Heart right ventricle (tissue), 16 donors: ENCODE measurements at regions not wholly inside any gene's neighbourhood (a gene's known extent, or its start where the extent isn't known, plus 50 kb on each side); places are given as distances from the start of the nearest gene placed in this dataset.
"Not testable (repeated sequence)": the region's sequence is repeated elsewhere in the genome, so short reads cannot be mapped to it uniquely, and the experiment has no call there.

Experiments
- ATAC-seq, 8 donors: fragments of 200-7000 bp; cut with Tn5 transposase; one replicate each; pipeline ENCODE4 v1.9.1; 2020; ENCODE audit warnings: mild to moderate bottlenecking in 8 of 8, moderate library complexity in 8 of 8, moderate number of reproducible peaks in 1 of 8
- DNase-seq, 2 donors: peaks; one replicate each; pipeline ENCODE4 v3.0.0-alpha.2; 2020
- H3K27ac ChIP-seq, 10 donors: fragments of 200-600 bp; sonication (generic) in 2 of 10; one replicate each; pipeline versions ENCODE4 v1.5.0 to v1.8.0; 2020 to 2022; ENCODE audit warnings: mild to moderate bottlenecking in 3 of 10
- H3K27me3 ChIP-seq, 7 donors: fragments of 200-600 bp; one replicate each; pipeline ENCODE4 v1.8.0; 2021 to 2022; ENCODE audit warnings: mild to moderate bottlenecking in 2 of 7
- H3K36me3 ChIP-seq, 9 donors: fragments of 200-600 bp; sonication (generic) in 1 of 9; one replicate each; pipeline versions ENCODE4 v1.5.0 to v1.8.0; 2020 to 2022; ENCODE audit warnings: mild to moderate bottlenecking in 2 of 9
- H3K4me1 ChIP-seq, 9 donors: fragments of 200-600 bp; sonication (generic) in 1 of 9; one replicate each; pipeline versions ENCODE4 v1.5.0 to v1.8.0; 2020 to 2022; ENCODE audit warnings: mild to moderate bottlenecking in 4 of 9
- H3K4me3 ChIP-seq, 10 donors: fragments of 200-600 bp; sonication (generic) in 2 of 10; one replicate each; pipeline versions ENCODE4 v1.5.0 to v1.8.0; 2020 to 2022; ENCODE audit warnings: mild to moderate bottlenecking in 7 of 10, moderate library complexity in 2 of 10
- H3K9me3 ChIP-seq, 11 donors: fragments of 200-600 bp in 10 of 11; sonication (generic) in 2 of 11; one replicate each; pipeline versions ENCODE4 v1.5.0 to v1.8.0; 2013 to 2022; ENCODE audit warnings: mild to moderate bottlenecking in 2 of 11, control low read depth in 1 of 11, moderate library complexity in 1 of 11
- WGBS, 2 donors: extraction: QIAGEN DNeasy Blood & Tissue Kit; methylation state at CpG; one replicate each; pipeline ENCODE4 v1.1.7; 2013; ENCODE audit warnings: inconsistent platforms in 1 of 2; 5-methylcytosine and 5-hydroxymethylcytosine counted together
- intact Hi-C, 10 donors: fragments of 100-400 bp; cut with DNase I; formaldehyde crosslinking; loops; one replicate each; pipeline versions ENCODE4 v1.11.1 to v1.14.2; 2022
- TF ChIP-seq, protein P1 (sequence below), 9 donors: fragments of 200-600 bp; sonication (generic) in 2 of 9; IDR thresholded peaks; one replicate each; pipeline versions ENCODE4 v1.5.0 to v1.8.0; 2021 to 2022; ENCODE audit warnings: antibody characterized with exemption in 9 of 9, mild to moderate bottlenecking in 5 of 9, moderate library complexity in 1 of 9
- donor health status: Arrhythmogenic right ventricular cardiomyopathy.
- donor health status: ischemic (EF 13 %, LVEDD 7.1; RV severe dilation, severe dysfunction).
- donor health status: healthy with polysubstance abuse.
- donor health status: DM: no; HTN: yes; CAD: no.
- donor health status: DM: no; HTN: no; CAD: no.
- donor health status: ischemic (EF 25% LVEDD 6.9; RV normal size, moderate dysfunction).
- donor health status: ischemic (EF 25% LVEDD 5.7; RV mildly dilated, moderate dysfunction).
- donor health status: healthy.
- donor health status: DM: yes; HTN: yes; CAD: no.
- donor health status: Ischemic cardiomyopathy.
- donor health status: ischemic (EF 35%, LVEDD 5.7; RV mildly dilated, moderate dysfunction).
- donor health status: nonischemic (EF 11% LVEDD 7.7; RV severe dilation, severe dysfunction).
- donor health status: DM: yes; HTN: yes; CAD: no.
- donor health status: PGD.
- donor health status: ischemic (EF 29% LVEDD 5.4; RV normal size, mild dysfunction).
- donor health status: nonischemic (EF 23%, LVEDD 6.1; RV moderate dilation, normal function).

DNA sequence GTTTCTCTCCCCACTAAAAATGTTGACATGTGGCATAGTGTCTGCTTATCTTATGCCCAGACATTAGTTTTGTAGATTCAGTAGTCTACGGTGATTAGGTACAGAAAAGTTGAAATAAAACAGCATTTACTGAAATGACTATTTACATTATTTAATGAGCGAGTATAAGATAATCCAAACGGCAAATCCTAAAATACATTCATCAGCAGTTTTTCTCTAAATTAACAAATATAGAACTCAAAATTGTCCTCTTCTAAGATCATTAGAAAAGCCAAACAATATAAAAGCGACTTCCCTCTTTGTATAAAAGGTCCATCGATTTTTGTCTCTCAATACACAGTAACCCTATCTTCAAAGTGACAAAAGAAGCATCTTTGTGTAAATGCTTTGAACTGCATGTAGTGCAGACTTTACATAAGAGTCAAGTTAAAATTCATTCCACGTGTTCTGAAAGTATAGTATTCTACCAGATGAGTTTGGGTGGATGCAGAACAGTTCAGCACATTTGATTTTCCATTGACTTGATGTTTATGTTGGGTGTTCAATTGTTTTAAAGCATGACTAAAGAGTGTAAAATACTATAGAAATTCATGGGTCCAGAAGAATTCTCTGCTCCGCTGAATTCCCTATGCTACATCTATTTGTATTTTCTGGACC lies 480.8 kb upstream of the DPH6 start:
- 66 to 87% methylated on average over 7 of the region's 7 CpGs for WGBS, 2 donors
- H3K27me3 ChIP-seq: no peaks in the 10 kb centered on the region
- intact Hi-C loops: no loop called here
- H3K9me3 ChIP-seq: no peaks in the 10 kb centered on the region
- no peak for ATAC-seq
- peaks cover 0 to 15% (median 0%) of the 10 kb centered on the region in 9 donors for H3K4me1 ChIP-seq
- H3K27ac ChIP-seq: no peak overlapping the region
- no peak for DNase-seq
- H3K36me3 ChIP-seq: no peaks in the 10 kb centered on the region
- H3K4me3 ChIP-seq: no peak overlapping the region
- TF ChIP-seq, protein P1, sequence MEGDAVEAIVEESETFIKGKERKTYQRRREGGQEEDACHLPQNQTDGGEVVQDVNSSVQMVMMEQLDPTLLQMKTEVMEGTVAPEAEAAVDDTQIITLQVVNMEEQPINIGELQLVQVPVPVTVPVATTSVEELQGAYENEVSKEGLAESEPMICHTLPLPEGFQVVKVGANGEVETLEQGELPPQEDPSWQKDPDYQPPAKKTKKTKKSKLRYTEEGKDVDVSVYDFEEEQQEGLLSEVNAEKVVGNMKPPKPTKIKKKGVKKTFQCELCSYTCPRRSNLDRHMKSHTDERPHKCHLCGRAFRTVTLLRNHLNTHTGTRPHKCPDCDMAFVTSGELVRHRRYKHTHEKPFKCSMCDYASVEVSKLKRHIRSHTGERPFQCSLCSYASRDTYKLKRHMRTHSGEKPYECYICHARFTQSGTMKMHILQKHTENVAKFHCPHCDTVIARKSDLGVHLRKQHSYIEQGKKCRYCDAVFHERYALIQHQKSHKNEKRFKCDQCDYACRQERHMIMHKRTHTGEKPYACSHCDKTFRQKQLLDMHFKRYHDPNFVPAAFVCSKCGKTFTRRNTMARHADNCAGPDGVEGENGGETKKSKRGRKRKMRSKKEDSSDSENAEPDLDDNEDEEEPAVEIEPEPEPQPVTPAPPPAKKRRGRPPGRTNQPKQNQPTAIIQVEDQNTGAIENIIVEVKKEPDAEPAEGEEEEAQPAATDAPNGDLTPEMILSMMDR (IDR thresholded peaks at IDR 0.05): no peak

DNA sequence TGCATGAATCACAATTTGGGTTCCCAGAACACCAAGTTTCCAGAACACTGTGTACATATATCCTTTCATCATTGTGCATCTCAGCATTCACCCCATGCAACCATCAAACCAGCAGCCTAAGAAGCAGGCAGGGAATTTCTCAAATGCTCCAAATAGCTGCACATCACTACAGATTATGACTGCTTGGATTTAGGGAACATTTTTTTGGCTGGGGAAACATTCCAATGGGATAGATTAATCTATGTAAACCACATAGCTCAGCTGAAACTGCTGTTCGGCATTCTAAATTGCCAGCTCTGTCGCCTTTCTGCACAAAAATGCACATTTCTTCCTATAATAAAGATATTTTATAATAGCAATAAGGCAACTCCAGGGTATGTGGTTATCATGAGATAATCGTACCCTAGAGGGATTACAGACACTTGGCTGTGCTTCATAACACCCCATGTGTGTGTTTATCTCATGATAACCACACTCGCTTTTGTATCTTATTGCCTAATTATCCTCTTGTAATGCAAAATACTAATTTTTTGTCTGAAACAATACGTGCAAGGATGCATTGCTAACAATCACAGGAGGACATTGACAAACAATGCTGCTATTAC lies 483.7 kb upstream of the DPH6 start:
- TF ChIP-seq, protein P1 (IDR thresholded peaks at IDR 0.05): no peak
- no peaks in the 10 kb centered on the region for H3K9me3 ChIP-seq
- DNase-seq: no peak
- no peaks in the 10 kb centered on the region for H3K4me1 ChIP-seq
- no peak overlapping the region for H3K4me3 ChIP-seq
- H3K27me3 ChIP-seq: no peaks in the 10 kb centered on the region
- ATAC-seq: no peak
- no peaks in the 10 kb centered on the region for H3K36me3 ChIP-seq
- no peak overlapping the region for H3K27ac ChIP-seq
- intact Hi-C loops: no loop called here
- 62 to 63% methylated on average over 5 of the region's 5 CpGs for WGBS, 2 donors

GRCh38 chr15:36039996-36040572 lies 494.1 kb upstream of the DPH6 start:
- TF ChIP-seq, protein P1 (IDR thresholded peaks at IDR 0.05): no peak
- Histone ChIP-seq H3K4me3 (no peak overlapping the region), H3K9me3 (no peaks in the 10 kb centered on the region), H3K4me1 (no peaks in the 10 kb centered on the region), H3K36me3 (no peaks in the 10 kb centered on the region), H3K27me3 (no peaks in the 10 kb centered on the region), H3K27ac (no peak overlapping the region)
- intact Hi-C loops: no loop called here
- no peak for DNase-seq
- ATAC-seq: no peak
- WGBS, 2 donors: 83 to 85% methylated on average over 5 of the region's 5 CpGs

- ATAC-seq, intact Hi-C loops, H3K27ac ChIP-seq, H3K4me1 ChIP-seq, H3K27me3 ChIP-seq, DNase-seq, H3K36me3 ChIP-seq, H3K9me3 ChIP-seq: not testable (repeated sequence)
- 95 to 96% methylated on average over 32 to 36 of the region's 36 CpGs for WGBS, 2 donors
- H3K4me3 ChIP-seq: peak overlapping the region in 3 of 10 donors; percentile 2 to 21 (median 9)
Measured at GRCh38 chr15:36047018-36047716, 501.2 kb upstream of the DPH6 start.
